Sigmoid colon (tissue), 4 donors: ENCODE measurements at regions not wholly inside any gene's neighbourhood (a gene's known extent, or its start where the extent isn't known, plus 50 kb on each side); places are given as distances from the start of the nearest gene placed in this dataset.

Experiments used
- CTCF ChIP-seq, 4 experiments: fragments of 450-650 bp in 3 of 4; fragments of 200-600 bp in 1 of 4; IDR thresholded peaks; one replicate each; pipeline ENCODE4 v1.5.1; 2016 to 2019; ENCODE audit warnings: antibody characterized with exemption in 4 of 4, mild to moderate bottlenecking in 3 of 4, moderate library complexity in 2 of 4
- EP300 ChIP-seq, 4 donors: sonication (generic); formaldehyde crosslinking; IDR thresholded peaks; one replicate each; pipeline ENCODE4 v1.6.1; 2017; ENCODE audit warnings: antibody characterized with exemption in 4 of 4

DNA sequence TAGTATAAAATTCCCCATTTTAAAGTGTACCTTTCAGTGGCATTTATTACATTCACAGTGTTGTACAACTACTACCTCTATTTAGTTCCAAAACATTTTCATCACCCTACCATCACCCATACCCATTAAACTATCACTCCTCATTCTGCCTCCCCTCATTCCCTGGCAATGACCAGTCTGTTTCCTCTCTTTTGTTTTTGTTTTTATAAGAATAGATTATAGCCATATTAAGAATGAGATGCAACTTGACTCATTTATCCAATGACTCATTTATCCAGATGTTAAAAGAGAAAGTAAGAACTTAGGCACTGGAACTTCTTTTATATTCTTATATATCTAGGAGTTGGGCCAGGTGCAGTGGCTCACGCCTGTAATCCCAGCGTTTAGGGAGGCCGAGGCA, 156.3 kb downstream of the FAT3 start:
- TF ChIP-seq CTCF (IDR thresholded peaks at IDR 0.05) (no peak), EP300 (IDR thresholded peaks at IDR 0.05) (no peak)
